ENCODE measurements at regions not wholly inside any gene's neighbourhood (a gene's known extent, or its start where the extent isn't known, plus 50 kb on each side); places are given as distances from the start of the nearest gene placed in this dataset.
"Not testable (repeated sequence)": the region's sequence is repeated elsewhere in the genome, so short reads cannot be mapped to it uniquely, and the experiment has no call there.

- Histone ChIP-seq H3K27ac (ENCODE audit: low read depth in 1 of 2, low read length in 2 of 2) (no peak overlapping the region), H3K4me1 (ENCODE audit: insufficient read depth, low read length) (no peaks in the 10 kb centered on the region), H3K9me3 (ENCODE audit: control insufficient read depth in 1 of 2, insufficient read depth in 1 of 2, low read length in 2 of 2) (peaks cover 0 to 3% of the 10 kb centered on the region in 2 experiments), H3K4me3 (ENCODE audit: low read length) (no peak overlapping the region), H3K27me3 (ENCODE audit: control insufficient read depth in 1 of 2, insufficient read depth in 2 of 2, low read length in 2 of 2) (no peaks in the 10 kb centered on the region), H3K36me3 (ENCODE audit: insufficient read depth, low read length) (no peaks in the 10 kb centered on the region)
- H3K27ac Mint-ChIP-seq: no peak overlapping the region
- H3K4me1 Mint-ChIP-seq (ENCODE audit: low read depth): no peaks in the 10 kb centered on the region
- no peaks in the 10 kb centered on the region for H3K36me3 Mint-ChIP-seq (ENCODE audit: low read depth)
- no peaks in the 10 kb centered on the region for H3K27me3 Mint-ChIP-seq
- ATAC-seq (ENCODE audit: poor library complexity) (no peak), DNase-seq (no peak)
- H3K9me3 Mint-ChIP-seq: peaks cover 17% of the 10 kb centered on the region
- ChIA-PET CTCF (no interaction called here), POLR2A (no interaction called here)
- intact Hi-C loops (cut with DNase I, micrococcal nuclease): no loop called here
- no peak overlapping the region for H3K4me3 Mint-ChIP-seq
- TF ChIP-seq CTCF (IDR thresholded peaks at IDR 0.05): no peak
Measured at GRCh38 chr6:67112120-67112519, 1405.1 kb upstream of the EYS start.

GRCh38 chr6:67102743-67103142, 1395.7 kb upstream of the EYS start:
- no peak overlapping the region for H3K27ac ChIP-seq (ENCODE audit: low read depth in 1 of 2, low read length in 2 of 2)
- Mint-ChIP-seq H3K36me3 (ENCODE audit: low read depth) (no peaks in the 10 kb centered on the region), H3K4me1 (ENCODE audit: low read depth) (no peaks in the 10 kb centered on the region), H3K4me3 (no peak overlapping the region), H3K27me3 (no peaks in the 10 kb centered on the region), H3K27ac (no peak overlapping the region), H3K9me3 (peaks cover 16% of the 10 kb centered on the region)
- no peaks in the 10 kb centered on the region for H3K4me1 ChIP-seq (ENCODE audit: insufficient read depth, low read length)
- H3K4me3 ChIP-seq (ENCODE audit: low read length): no peak overlapping the region
- DNase-seq: no peak
- ATAC-seq (ENCODE audit: poor library complexity): no peak
- H3K9me3 ChIP-seq (ENCODE audit: control insufficient read depth in 1 of 2, insufficient read depth in 1 of 2, low read length in 2 of 2): no peaks in the 10 kb centered on the region
- ChIA-PET CTCF (no interaction called here), POLR2A (no interaction called here)
- intact Hi-C loops (cut with DNase I, micrococcal nuclease): no loop called here
- TF ChIP-seq CTCF (IDR thresholded peaks at IDR 0.05): no peak
- H3K36me3 ChIP-seq (ENCODE audit: insufficient read depth, low read length): no peaks in the 10 kb centered on the region
- H3K27me3 ChIP-seq (ENCODE audit: control insufficient read depth in 1 of 2, insufficient read depth in 2 of 2, low read length in 2 of 2): no peaks in the 10 kb centered on the region

- ATAC-seq (ENCODE audit: poor library complexity); H3K4me1 Mint-ChIP-seq (ENCODE audit: low read depth); H3K27ac ChIP-seq (ENCODE audit: low read depth in 1 of 2, low read length in 2 of 2); H3K36me3 ChIP-seq (ENCODE audit: insufficient read depth, low read length); H3K27me3 ChIP-seq (ENCODE audit: control insufficient read depth in 1 of 2, insufficient read depth in 2 of 2, low read length in 2 of 2); H3K4me3 ChIP-seq (ENCODE audit: low read length); H3K4me1 ChIP-seq (ENCODE audit: insufficient read depth, low read length); H3K36me3 Mint-ChIP-seq (ENCODE audit: low read depth); H3K27ac Mint-ChIP-seq; intact Hi-C loops (cut with DNase I, micrococcal nuclease); H3K9me3 ChIP-seq (ENCODE audit: control insufficient read depth in 1 of 2, insufficient read depth in 1 of 2, low read length in 2 of 2); POLR2A ChIA-PET; H3K4me3 Mint-ChIP-seq; H3K9me3 Mint-ChIP-seq; DNase-seq; H3K27me3 Mint-ChIP-seq; CTCF ChIA-PET: not testable (repeated sequence)
Measured at GRCh38 chr6:67095618-67096226, 1388.7 kb upstream of the EYS start.

- no peaks in the 10 kb centered on the region for H3K4me1 ChIP-seq (ENCODE audit: insufficient read depth, low read length)
- no peak overlapping the region for H3K27ac ChIP-seq (ENCODE audit: low read depth in 1 of 2, low read length in 2 of 2)
- Mint-ChIP-seq H3K27ac (no peak overlapping the region), H3K4me3 (no peak overlapping the region), H3K4me1 (ENCODE audit: low read depth) (no peaks in the 10 kb centered on the region), H3K27me3 (no peaks in the 10 kb centered on the region), H3K9me3 (peaks cover 8% of the 10 kb centered on the region), H3K36me3 (ENCODE audit: low read depth) (no peaks in the 10 kb centered on the region)
- DNase-seq: no peak
- no peak overlapping the region for H3K4me3 ChIP-seq (ENCODE audit: low read length)
- no peak for TF ChIP-seq CTCF (IDR thresholded peaks at IDR 0.05)
- ATAC-seq (ENCODE audit: poor library complexity): no peak
- POLR2A ChIA-PET: no interaction called here
- H3K36me3 ChIP-seq (ENCODE audit: insufficient read depth, low read length): no peaks in the 10 kb centered on the region
- CTCF ChIA-PET: no interaction called here
- intact Hi-C loops (cut with DNase I, micrococcal nuclease): no loop called here
- peaks cover 0 to 9% of the 10 kb centered on the region in 2 experiments for H3K9me3 ChIP-seq (ENCODE audit: control insufficient read depth in 1 of 2, insufficient read depth in 1 of 2, low read length in 2 of 2)
- H3K27me3 ChIP-seq (ENCODE audit: control insufficient read depth in 1 of 2, insufficient read depth in 2 of 2, low read length in 2 of 2): no peaks in the 10 kb centered on the region
Measured at GRCh38 chr6:67094431-67094946, 1387.5 kb upstream of the EYS start.
